HG02588 (cell line): ENCODE measurements at regions not wholly inside any gene's neighbourhood (a gene's known extent, or its start where the extent isn't known, plus 50 kb on each side); places are given as distances from the start of the nearest gene placed in this dataset.
"Not testable (repeated sequence)": the region's sequence is repeated elsewhere in the genome, so short reads cannot be mapped to it uniquely, and the experiment has no call there.

Experiments
- ATAC-seq: cut with Tn5 transposase; IDR thresholded peaks from one replicate; pipeline ENCODE4 v1.9.1; 2021; ENCODE audit warnings: mild to moderate bottlenecking, moderate library complexity; ENCODE audit not compliant: unreplicated experiment

GRCh38 chr10:9061871-9062270 is 1007.4 kb downstream of the GATA3 start:
- no peak for ATAC-seq

GRCh38 chr10:9066152-9066551 is 1011.7 kb downstream of the GATA3 start:
- ATAC-seq = no peak

- no peak for ATAC-seq
Measured at GRCh38 chr10:9068003-9068402, 1013.5 kb downstream of the GATA3 start.

DNA sequence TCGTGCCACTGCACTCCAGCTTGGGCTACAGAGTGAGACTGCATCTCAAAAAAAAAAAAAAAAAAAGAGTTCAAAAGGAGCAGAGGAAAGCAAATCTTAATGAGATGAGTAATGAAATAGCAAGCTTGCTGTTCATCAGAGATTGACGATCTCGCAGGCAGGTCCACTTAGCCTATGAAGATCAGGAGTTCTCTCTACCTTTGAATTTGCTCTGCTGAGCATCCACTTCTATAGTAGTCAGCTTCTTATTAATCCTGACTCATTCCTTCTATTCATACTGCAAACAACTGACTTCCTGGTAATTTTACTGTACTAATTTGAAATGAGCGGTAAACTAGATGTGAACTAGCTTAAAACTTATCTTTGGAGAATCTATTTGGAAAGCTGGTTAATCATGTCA is 1014.6 kb downstream of the GATA3 start:
- ATAC-seq = no peak

DNA sequence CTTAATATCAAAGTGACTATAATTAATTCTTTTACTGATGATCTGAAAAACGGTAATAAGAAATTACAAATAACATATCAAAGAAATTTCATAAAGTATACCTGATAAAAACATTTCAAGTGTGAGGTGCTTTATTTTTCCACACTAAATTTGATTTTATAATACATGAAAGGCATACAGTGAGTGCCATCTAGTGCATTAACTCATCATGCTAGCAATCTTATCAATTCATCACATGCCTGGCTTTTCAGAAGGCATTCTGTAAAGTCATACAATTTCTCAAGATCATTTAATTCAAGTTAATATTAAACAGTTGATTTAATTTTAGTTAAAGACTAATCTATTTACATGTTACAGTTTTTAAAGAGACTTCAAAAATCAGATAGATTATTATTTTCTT is 1020.9 kb downstream of the GATA3 start:
- ATAC-seq = no peak

DNA sequence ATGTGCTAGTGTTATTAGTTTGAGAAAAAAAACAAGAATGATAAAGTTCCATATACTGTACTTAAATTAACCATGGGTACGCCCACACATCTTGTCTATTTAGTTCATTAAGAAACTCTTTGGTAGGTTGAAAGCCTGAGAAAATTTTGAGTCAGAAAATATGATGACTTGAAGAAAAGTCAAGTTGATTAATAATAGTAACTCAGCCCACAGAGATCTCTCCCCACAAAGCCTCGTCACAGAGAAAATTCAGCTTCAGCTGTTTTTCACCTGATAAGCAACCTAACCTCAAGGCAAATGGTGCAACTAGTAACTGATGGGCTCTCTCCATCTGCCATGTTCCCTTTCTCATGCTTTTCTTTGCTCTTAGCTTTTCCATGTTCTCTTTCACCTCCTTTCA is 1021.6 kb downstream of the GATA3 start:
- ATAC-seq = no peak

GRCh38 chr10:9081253-9081652 is 1026.8 kb downstream of the GATA3 start:
- no peak for ATAC-seq

- ATAC-seq = no peak
Measured at GRCh38 chr10:9081961-9082360, 1027.5 kb downstream of the GATA3 start.

DNA sequence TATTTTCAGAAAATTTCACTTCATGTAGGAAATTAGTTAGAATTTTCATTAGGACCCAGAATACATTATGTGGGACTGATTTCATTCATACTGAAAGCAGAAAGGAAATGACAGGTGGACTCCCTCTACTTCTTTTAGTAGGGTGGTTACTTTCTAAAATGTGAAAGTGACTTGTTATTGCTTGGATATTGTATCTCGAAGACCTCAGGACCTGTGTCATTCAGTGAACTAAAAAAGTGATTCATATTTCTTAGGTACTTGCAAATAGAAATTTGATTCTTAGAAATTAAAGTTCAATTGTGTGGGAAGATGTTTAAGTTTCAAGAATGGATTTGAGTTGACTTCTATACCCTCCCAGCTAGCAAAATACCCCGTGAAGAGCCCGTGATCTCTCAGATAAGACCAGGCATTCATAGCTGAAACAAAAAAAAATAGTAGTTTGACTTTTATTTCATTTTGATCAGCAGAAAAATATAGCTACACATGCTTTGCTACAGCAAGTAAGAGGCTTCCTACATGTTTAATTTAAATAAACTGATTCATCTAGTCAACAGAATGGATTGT is 1037.1 kb downstream of the GATA3 start:
- no peak for ATAC-seq

- ATAC-seq = no peak
Measured at GRCh38 chr10:9096288-9096687, 1041.8 kb downstream of the GATA3 start.

- ATAC-seq = no peak
Measured at GRCh38 chr10:9097206-9097990, 1042.9 kb downstream of the GATA3 start.

DNA sequence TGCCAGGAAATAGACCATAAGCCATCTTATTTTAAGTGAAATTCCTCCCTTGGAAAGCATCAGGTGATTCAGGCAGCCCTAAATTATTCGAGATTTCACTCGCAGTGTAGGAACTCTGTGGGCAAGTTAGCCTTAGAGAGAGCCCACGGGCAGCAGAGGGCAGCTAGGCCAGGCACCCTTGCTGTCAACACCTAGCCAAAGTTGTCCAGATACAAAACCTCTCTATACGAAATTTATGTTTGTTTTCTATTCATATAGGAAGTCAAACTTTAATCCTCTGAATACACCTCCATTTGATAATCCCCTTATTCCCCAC is 1043.5 kb downstream of the GATA3 start:
- ATAC-seq = no peak

DNA sequence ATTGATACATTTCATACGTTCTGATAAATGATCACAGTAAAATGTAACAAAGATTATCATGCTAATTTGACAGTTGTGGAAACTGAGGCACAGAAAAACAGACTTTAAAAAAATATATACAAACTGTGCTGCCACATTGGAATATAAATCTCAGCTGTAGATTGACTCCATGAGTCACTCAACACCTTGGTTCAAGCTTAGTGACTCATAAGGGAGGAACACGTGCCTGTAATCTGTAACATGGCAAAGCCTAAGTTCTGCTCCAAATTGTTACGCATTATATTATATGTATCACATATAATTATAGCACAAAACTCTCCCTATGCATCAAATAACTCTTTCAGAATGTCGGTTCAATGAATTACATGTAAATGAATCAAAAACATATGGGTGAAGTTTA is 1047.5 kb downstream of the GATA3 start:
- ATAC-seq = no peak

DNA sequence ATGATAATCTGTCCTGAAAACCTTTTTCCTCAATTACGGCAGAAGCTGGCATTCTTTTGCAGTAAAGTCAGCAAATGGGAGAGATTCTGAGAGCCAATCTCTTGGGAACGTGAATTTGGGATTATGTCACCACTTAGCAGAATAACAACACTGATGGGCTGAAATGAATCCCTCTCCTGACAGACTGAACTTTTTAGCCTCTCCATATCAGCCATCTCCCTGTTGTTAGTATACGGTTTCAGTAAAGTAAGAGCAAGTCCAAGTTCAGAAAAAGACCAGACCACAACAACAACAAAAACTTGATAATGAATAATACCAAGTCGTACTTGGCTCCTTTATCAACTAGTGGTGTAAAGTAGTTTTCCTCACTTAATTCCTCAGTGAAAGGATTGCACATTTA is 1048.8 kb downstream of the GATA3 start:
- ATAC-seq = no peak

- ATAC-seq = no peak
Measured at GRCh38 chr10:9111976-9112375, 1057.5 kb downstream of the GATA3 start.

DNA sequence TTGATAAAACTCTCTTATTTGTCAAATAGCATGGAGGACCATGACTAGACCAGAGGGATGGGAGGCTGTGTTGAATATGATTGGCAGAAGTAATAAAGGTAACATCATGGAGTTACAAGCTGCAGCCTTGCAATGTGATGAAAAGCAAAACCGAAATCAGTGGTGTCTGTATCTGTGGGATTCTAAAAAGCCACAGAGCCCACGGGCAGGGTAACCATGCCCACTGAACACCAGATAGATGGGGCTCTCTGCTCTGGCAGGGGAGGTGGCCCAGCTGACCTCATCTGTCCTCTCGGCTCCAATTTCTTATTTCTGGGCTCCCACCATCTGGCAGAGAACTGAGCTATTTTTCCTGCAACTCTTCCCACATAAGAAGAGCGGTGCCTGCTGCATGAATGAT is 1072.2 kb downstream of the GATA3 start:
- no peak for ATAC-seq

- ATAC-seq = no peak
Measured at GRCh38 chr10:9137368-9137767, 1082.9 kb downstream of the GATA3 start.

DNA sequence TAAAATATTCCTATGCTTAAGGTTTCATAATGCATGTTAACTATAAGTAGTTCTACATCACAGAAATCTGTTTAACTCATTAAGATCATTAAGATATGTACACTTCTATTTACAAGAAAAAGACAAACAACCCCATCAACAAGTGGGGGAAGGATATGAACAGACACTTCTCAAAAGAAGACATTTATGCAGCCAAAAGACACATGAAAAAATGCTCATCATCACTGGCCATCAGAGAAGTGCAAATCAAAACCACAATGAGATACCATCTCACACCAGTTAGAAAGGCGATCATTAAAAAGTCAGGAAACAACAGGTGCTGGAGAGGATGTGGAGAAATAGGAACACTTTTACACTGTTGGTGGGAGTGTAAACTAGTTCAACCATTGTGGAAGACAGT is 1084.3 kb downstream of the GATA3 start:
- ATAC-seq = not testable (repeated sequence)

GRCh38 chr10:9140373-9140772 is 1085.9 kb downstream of the GATA3 start:
- no peak for ATAC-seq

DNA sequence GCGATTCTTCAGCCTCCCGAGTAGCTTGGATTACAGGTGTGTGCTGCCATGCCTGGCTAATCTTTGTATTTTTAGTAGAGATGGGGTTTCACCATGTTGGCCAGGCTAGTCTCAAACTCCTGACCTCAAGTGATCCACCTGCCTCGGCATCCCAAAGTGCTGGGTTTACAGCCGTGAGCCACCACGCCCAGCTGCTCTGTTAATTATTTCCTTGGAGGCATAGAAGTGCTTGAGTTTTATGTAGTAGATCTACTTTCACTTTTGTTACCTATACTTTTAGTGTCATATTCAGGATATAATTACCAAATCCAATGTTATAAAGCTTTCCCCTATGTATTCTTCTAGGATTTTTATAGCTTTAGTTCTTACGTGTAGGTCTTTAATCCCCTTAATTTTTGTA is 1093.0 kb downstream of the GATA3 start:
- no peak for ATAC-seq

DNA sequence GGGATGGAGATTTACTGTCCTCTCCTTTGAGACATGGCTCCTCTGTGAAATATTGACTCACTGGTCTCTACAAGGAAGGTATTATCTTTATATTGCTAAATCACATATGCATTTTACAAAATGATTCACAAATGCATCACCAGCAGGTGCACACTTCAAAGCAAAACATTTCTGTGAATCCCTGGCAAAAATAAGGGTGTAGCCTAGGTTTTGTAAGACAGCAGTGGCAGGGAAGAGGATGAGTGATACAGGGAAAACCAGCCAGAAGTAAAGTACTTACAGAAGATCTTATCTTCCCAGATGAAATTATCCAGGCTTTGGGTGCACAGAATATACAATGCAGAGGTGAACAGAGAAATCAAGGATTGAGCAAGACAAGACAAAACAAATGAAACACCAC is 1094.6 kb downstream of the GATA3 start:
- ATAC-seq = no peak

DNA sequence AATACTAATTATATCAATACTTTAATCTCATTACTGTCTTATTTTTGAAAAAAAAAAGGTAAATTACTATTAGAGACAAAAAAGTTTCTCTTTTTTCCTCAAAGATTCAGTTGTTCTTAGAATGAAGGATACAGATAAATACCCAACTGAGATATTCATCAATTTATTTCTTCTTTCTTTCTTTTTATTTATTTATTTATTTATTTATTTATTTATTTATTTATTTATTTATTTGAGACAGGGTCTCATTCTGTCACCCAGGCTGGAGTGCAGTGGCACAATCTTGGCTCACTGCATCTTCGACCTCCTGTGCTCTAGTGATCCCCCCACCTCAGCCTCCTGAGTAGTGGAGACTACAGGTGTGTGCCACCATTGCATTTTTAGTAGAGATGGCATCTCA is 1098.6 kb downstream of the GATA3 start:
- not testable (repeated sequence) for ATAC-seq

GRCh38 chr10:9157656-9158055 is 1103.2 kb downstream of the GATA3 start:
- no peak for ATAC-seq
